Activated naive CD8-positive, alpha-beta T cell treated with anti-CD3 and anti-CD28 coated beads, Interleukin-2, amount 10 ng/mL, durations not matched to agents 7 days and 5 days (primary cell): ENCODE measurements at regions not wholly inside any gene's neighbourhood (a gene's known extent, or its start where the extent isn't known, plus 50 kb on each side); places are given as distances from the start of the nearest gene placed in this dataset.

Source experiments
- ATAC-seq: fragments of 150-1000 bp; cut with Tn5 transposase; one replicate; pipeline ENCODE4 v1.10.0; 2021; ENCODE audit warnings: low read depth, moderate library complexity
- POLR2A ChIA-PET: fragments of 350-600 bp; sonication (Branson Sonifier 250); formaldehyde crosslinking; loops from one replicate; lab custom pipeline; 2021; ENCODE audit warnings: antibody characterized with exemption; lab: Charles Lee
- DNase-seq: peaks from one replicate; pipeline ENCODE4 v3.0.0; 2021
- H3K27ac Mint-ChIP-seq: one replicate; pipeline ENCODE4 v1.8.0; 2022; ENCODE audit warnings: mild to moderate bottlenecking, mixed read lengths
- H3K27me3 Mint-ChIP-seq: one replicate; pipeline ENCODE4 v1.8.0; 2022; ENCODE audit warnings: mild to moderate bottlenecking, moderate library complexity, mixed read lengths
- H3K36me3 Mint-ChIP-seq: one replicate; pipeline ENCODE4 v1.8.0; 2021; ENCODE audit warnings: mild to moderate bottlenecking, mixed read lengths
- H3K4me1 Mint-ChIP-seq: one replicate; pipeline ENCODE4 v1.8.0; 2021; ENCODE audit warnings: mixed read lengths
- H3K4me3 Mint-ChIP-seq: one replicate; pipeline ENCODE4 v1.8.0; 2022; ENCODE audit warnings: mild to moderate bottlenecking, moderate library complexity, mixed read lengths
- H3K9me3 Mint-ChIP-seq: one replicate; pipeline ENCODE4 v1.8.0; 2021; ENCODE audit warnings: mixed read lengths

- Mint-ChIP-seq H3K36me3 (no peaks in the 10 kb centered on the region), H3K27ac (no peak overlapping the region), H3K27me3 (no peaks in the 10 kb centered on the region), H3K9me3 (no peaks in the 10 kb centered on the region), H3K4me3 (no peak overlapping the region), H3K4me1 (no peaks in the 10 kb centered on the region)
- POLR2A ChIA-PET: no interaction called here
- DNase-seq (no peak), ATAC-seq (no peak)
These were observed 1431.7 kb upstream of the PIK3C3 start for GRCh38 chr18:40523287-40523686.

DNA sequence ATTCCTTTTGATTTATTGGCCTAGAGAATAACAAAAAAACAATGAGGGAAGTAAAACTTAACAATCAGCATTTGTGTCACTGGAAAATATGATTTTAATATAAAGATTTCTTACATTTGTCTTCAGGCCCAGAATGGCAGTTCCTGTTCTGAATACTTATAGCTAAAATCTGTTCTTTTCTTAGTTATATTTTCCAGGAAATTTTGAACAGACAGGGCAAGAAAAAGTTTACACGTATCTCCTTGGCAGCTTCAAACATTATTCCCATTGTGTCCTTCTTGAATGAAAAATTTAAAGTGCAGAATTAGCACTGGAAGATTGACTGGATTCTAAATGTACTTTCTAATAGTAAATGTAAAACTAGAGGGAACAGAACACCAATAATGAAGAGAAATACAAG, 1454.0 kb upstream of the PIK3C3 start:
- Mint-ChIP-seq H3K4me1 (no peaks in the 10 kb centered on the region), H3K4me3 (no peak overlapping the region), H3K27ac (no peak overlapping the region), H3K27me3 (no peaks in the 10 kb centered on the region), H3K36me3 (no peaks in the 10 kb centered on the region), H3K9me3 (peaks cover 2% of the 10 kb centered on the region)
- POLR2A ChIA-PET: no interaction called here
- ATAC-seq: no peak
- no peak for DNase-seq

DNA sequence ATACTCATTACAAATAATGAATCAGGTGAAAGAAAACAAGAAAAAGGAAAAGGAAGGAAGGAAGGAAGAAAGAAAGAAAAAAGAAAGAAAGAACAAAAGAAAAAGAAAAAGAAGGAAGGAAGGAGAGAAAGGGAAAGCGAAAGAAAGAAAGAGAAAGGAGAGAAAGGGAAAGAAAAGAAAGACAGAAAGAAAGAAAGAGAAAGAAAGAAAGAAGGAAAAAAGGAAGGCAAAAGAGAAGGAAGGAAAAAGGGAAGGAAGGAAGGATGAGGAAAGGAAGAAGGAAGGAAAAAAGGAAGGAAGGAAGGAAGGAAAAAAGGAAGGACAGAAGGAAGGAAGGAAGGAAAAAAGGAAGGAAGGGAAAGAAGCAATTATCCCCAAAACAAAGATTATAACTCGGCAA, 1460.4 kb upstream of the PIK3C3 start:
- ATAC-seq (no peak), DNase-seq (no peak)
- no peaks in the 10 kb centered on the region for H3K36me3 Mint-ChIP-seq
- no peaks in the 10 kb centered on the region for H3K27me3 Mint-ChIP-seq
- peaks cover 4% of the 10 kb centered on the region for H3K9me3 Mint-ChIP-seq
- H3K27ac Mint-ChIP-seq: no peak overlapping the region
- POLR2A ChIA-PET: no interaction called here
- no peaks in the 10 kb centered on the region for H3K4me1 Mint-ChIP-seq
- no peak overlapping the region for H3K4me3 Mint-ChIP-seq

GRCh38 chr18:40493316-40493715, 1461.7 kb upstream of the PIK3C3 start:
- no peak for DNase-seq
- Mint-ChIP-seq H3K27ac (no peak overlapping the region), H3K9me3 (peaks cover 4% of the 10 kb centered on the region), H3K4me1 (no peaks in the 10 kb centered on the region), H3K4me3 (no peak overlapping the region), H3K27me3 (no peaks in the 10 kb centered on the region), H3K36me3 (no peaks in the 10 kb centered on the region)
- no peak for ATAC-seq
- POLR2A ChIA-PET: no interaction called here

GRCh38 chr18:40489301-40489700, 1465.7 kb upstream of the PIK3C3 start:
- ATAC-seq (no peak), DNase-seq (no peak)
- Mint-ChIP-seq H3K4me1 (no peaks in the 10 kb centered on the region), H3K27me3 (no peaks in the 10 kb centered on the region), H3K36me3 (no peaks in the 10 kb centered on the region), H3K9me3 (peaks cover 1% of the 10 kb centered on the region), H3K4me3 (no peak overlapping the region), H3K27ac (no peak overlapping the region)
- POLR2A ChIA-PET: no interaction called here

DNA sequence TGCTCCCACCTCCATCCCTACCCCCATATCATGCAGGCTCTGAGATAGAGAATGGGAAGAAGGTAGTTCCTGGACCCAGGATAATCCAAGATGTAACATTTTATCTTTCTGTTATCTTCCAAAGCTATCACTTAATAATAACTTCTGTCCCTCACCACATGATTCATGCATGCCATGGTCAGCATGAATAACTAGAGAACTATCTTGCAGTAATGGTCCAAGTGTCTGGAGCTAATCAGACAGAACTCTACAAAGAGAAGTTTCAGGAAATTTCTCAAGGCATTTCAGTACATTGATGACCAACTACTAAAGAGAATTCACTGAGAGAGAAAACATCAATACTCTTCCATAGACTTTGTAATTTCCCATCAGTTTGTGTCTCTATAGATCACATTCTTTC, 1469.7 kb upstream of the PIK3C3 start:
- no peak overlapping the region for H3K4me3 Mint-ChIP-seq
- peaks cover 1% of the 10 kb centered on the region for H3K9me3 Mint-ChIP-seq
- ATAC-seq (no peak), DNase-seq (no peak)
- no peaks in the 10 kb centered on the region for H3K27me3 Mint-ChIP-seq
- POLR2A ChIA-PET: no interaction called here
- H3K36me3 Mint-ChIP-seq: no peaks in the 10 kb centered on the region
- H3K27ac Mint-ChIP-seq: no peak overlapping the region
- no peaks in the 10 kb centered on the region for H3K4me1 Mint-ChIP-seq

- Mint-ChIP-seq H3K9me3 (peaks cover 2% of the 10 kb centered on the region), H3K27ac (no peak overlapping the region), H3K4me3 (no peak overlapping the region), H3K27me3 (no peaks in the 10 kb centered on the region), H3K36me3 (no peaks in the 10 kb centered on the region), H3K4me1 (no peaks in the 10 kb centered on the region)
- ATAC-seq (no peak), DNase-seq (no peak)
- POLR2A ChIA-PET: no interaction called here
These were observed 1481.6 kb upstream of the PIK3C3 start for GRCh38 chr18:40473221-40474029.

DNA sequence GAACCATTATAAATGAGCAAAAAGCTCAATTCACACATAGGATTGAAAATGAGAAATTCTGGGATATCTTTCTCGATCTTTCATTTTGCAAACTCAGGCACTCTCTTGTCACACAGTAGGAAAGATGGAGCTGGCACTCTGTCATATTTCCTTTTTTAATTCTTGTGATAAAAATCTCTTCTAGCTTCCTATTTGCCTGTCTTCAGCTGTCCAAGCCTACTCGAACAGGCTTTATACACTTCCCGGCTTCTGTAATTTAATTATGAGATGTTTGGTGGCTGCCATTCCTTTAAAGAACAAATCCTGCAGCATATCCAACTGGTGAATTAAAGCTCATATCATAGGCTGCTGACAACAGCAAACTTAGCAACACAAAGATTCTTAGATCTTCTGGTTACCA, 1484.3 kb upstream of the PIK3C3 start:
- Mint-ChIP-seq H3K9me3 (peaks cover 4% of the 10 kb centered on the region), H3K4me3 (no peak overlapping the region), H3K36me3 (no peaks in the 10 kb centered on the region), H3K4me1 (no peaks in the 10 kb centered on the region), H3K27me3 (no peaks in the 10 kb centered on the region), H3K27ac (no peak overlapping the region)
- ATAC-seq (no peak), DNase-seq (no peak)
- POLR2A ChIA-PET: no interaction called here

DNA sequence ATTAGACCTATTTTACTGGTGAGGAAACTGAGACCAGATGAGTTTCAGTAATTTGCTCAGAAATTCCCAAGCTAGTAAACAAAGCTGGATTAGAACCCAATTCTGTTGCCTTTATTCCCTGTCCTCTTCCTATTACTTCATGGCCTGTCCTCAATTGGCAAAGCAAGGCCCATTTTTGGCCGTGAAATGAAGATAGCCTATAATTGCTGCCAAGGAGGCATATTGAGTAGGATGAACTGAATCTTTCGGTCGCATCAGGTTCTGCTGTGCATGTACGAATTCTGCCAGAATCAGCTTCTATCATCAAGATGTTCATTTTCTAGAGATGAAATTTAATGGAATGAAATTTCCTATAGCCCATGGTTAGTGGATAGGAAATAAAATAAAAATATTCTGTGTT, 1485.2 kb upstream of the PIK3C3 start:
- no peaks in the 10 kb centered on the region for H3K27me3 Mint-ChIP-seq
- DNase-seq (no peak), ATAC-seq (no peak)
- H3K4me1 Mint-ChIP-seq: no peaks in the 10 kb centered on the region
- peaks cover 4% of the 10 kb centered on the region for H3K9me3 Mint-ChIP-seq
- H3K4me3 Mint-ChIP-seq: no peak overlapping the region
- POLR2A ChIA-PET: no interaction called here
- no peaks in the 10 kb centered on the region for H3K36me3 Mint-ChIP-seq
- no peak overlapping the region for H3K27ac Mint-ChIP-seq

- no peaks in the 10 kb centered on the region for H3K27me3 Mint-ChIP-seq
- H3K4me3 Mint-ChIP-seq: no peak overlapping the region
- no peaks in the 10 kb centered on the region for H3K36me3 Mint-ChIP-seq
- H3K4me1 Mint-ChIP-seq: no peaks in the 10 kb centered on the region
- H3K9me3 Mint-ChIP-seq: peaks cover 4% of the 10 kb centered on the region
- H3K27ac Mint-ChIP-seq: no peak overlapping the region
- no peak for ATAC-seq
- DNase-seq: no peak
- POLR2A ChIA-PET: no interaction called here
These were observed 1485.7 kb upstream of the PIK3C3 start for GRCh38 chr18:40469316-40469715.

DNA sequence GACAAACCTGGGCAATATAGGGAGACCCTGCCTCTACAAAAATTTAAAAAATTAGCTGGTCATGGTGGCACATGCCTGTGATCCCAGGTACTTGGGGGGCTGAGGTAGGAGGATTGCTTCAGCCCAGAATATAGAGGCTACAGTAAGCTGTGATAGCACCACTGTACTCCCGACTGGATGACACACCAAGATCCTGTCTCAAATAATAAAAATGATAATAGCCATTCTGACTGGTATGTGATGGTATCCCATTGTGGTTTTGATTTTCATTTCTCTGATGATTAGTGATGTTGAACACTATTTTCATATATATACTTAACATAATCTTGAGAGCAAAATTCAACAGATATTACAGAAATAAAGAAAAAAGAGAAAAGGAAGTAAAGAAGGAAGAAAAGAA, 1491.0 kb upstream of the PIK3C3 start:
- Mint-ChIP-seq H3K27me3 (no peaks in the 10 kb centered on the region), H3K4me1 (no peaks in the 10 kb centered on the region), H3K9me3 (peaks cover 2% of the 10 kb centered on the region), H3K27ac (no peak overlapping the region), H3K4me3 (no peak overlapping the region), H3K36me3 (no peaks in the 10 kb centered on the region)
- no peak for ATAC-seq
- DNase-seq: no peak
- POLR2A ChIA-PET: no interaction called here

GRCh38 chr18:40453903-40454302, 1501.1 kb upstream of the PIK3C3 start:
- no peak overlapping the region for H3K27ac Mint-ChIP-seq

GRCh38 chr18:40452599-40452998, 1502.4 kb upstream of the PIK3C3 start:
- ATAC-seq: no peak
- Mint-ChIP-seq H3K4me3 (no peak overlapping the region), H3K27me3 (no peaks in the 10 kb centered on the region), H3K36me3 (no peaks in the 10 kb centered on the region), H3K27ac (no peak overlapping the region), H3K4me1 (no peaks in the 10 kb centered on the region), H3K9me3 (peaks cover 6% of the 10 kb centered on the region)
- no peak for DNase-seq
- POLR2A ChIA-PET: no interaction called here

More at GRCh38 chr18:40453903-40454302, 1501.1 kb upstream of the PIK3C3 start:
- DNase-seq (no peak), ATAC-seq (no peak)
- Mint-ChIP-seq H3K27me3 (no peaks in the 10 kb centered on the region), H3K9me3 (peaks cover 6% of the 10 kb centered on the region), H3K4me3 (no peak overlapping the region), H3K36me3 (no peaks in the 10 kb centered on the region), H3K4me1 (no peaks in the 10 kb centered on the region)
- POLR2A ChIA-PET: no interaction called here

- Mint-ChIP-seq H3K4me3 (no peak overlapping the region), H3K36me3 (no peaks in the 10 kb centered on the region), H3K27ac (no peak overlapping the region), H3K9me3 (peaks cover 6% of the 10 kb centered on the region), H3K4me1 (no peaks in the 10 kb centered on the region), H3K27me3 (no peaks in the 10 kb centered on the region)
- no peak for ATAC-seq
- POLR2A ChIA-PET: no interaction called here
- DNase-seq: no peak
These were observed 1504.3 kb upstream of the PIK3C3 start for GRCh38 chr18:40450751-40451150.
